22Rv1 (cell line): ENCODE measurements at regions not wholly inside any gene's neighbourhood (a gene's known extent, or its start where the extent isn't known, plus 50 kb on each side); places are given as distances from the start of the nearest gene placed in this dataset.

ENCODE experiments used
- ZFX ChIP-seq: fragments of 450-650 bp; IDR thresholded peaks from 2 replicates; pipeline ENCODE4 v1.6.1; 2017; ENCODE audit warnings: antibody characterized with exemption, borderline replicate concordance
- TF ChIP-seq, protein P1 (sequence below): fragments of 450-650 bp; IDR thresholded peaks from 2 replicates; pipeline ENCODE4 v1.5.1; 2017; ENCODE audit warnings: mild to moderate bottlenecking

DNA sequence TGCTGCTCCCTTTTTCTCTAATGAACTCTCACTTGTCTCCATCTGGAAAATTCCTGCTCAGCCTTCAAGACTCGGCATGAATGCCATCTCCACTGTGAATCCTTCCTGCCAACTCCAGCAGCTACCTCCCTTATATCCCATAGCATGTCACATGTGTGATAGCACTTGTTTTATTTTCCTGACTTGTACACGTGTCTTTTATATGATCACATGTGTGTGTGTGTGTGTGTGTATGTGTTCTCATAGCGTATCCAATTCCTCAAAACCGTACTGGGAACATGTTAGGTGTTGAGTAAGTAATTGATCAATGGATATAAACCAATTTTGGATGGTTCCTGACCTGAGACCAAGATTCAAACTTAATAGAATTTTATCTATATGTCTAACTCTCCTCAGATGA, 1107.7 kb downstream of the GALC start:
- TF ChIP-seq, protein P1, sequence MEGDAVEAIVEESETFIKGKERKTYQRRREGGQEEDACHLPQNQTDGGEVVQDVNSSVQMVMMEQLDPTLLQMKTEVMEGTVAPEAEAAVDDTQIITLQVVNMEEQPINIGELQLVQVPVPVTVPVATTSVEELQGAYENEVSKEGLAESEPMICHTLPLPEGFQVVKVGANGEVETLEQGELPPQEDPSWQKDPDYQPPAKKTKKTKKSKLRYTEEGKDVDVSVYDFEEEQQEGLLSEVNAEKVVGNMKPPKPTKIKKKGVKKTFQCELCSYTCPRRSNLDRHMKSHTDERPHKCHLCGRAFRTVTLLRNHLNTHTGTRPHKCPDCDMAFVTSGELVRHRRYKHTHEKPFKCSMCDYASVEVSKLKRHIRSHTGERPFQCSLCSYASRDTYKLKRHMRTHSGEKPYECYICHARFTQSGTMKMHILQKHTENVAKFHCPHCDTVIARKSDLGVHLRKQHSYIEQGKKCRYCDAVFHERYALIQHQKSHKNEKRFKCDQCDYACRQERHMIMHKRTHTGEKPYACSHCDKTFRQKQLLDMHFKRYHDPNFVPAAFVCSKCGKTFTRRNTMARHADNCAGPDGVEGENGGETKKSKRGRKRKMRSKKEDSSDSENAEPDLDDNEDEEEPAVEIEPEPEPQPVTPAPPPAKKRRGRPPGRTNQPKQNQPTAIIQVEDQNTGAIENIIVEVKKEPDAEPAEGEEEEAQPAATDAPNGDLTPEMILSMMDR: no peak
- no peak for TF ChIP-seq ZFX
